WTC11 (cell line): ENCODE measurements at regions not wholly inside any gene's neighbourhood (a gene's known extent, or its start where the extent isn't known, plus 50 kb on each side); places are given as distances from the start of the nearest gene placed in this dataset.

Source experiments
- ATAC-seq: fragments of 200-7000 bp; cut with Tn5 transposase; 2 replicates; pipeline ENCODE4 v1.10.0; 2021; ENCODE audit warnings: mild to moderate bottlenecking, moderate library complexity
- CTCF ChIA-PET: fragments of 300-600 bp; sonication (Branson Sonifier 250); formaldehyde crosslinking; loops from one replicate; lab custom pipeline; 2021; ENCODE audit warnings: antibody characterized with exemption; lab: Charles Lee
- POLR2A ChIA-PET: fragments of 350-600 bp; sonication (Branson Sonifier 250); formaldehyde crosslinking; loops from one replicate; lab custom pipeline; 2021; ENCODE audit warnings: antibody characterized with exemption; lab: Charles Lee
- DNase-seq: peaks from one replicate; pipeline ENCODE4 v3.0.0; 2021; ENCODE audit warnings: low spot score
- H3K27ac Mint-ChIP-seq: 2 replicates; pipeline ENCODE4 v1.8.0; 2021; ENCODE audit warnings: mixed read lengths
- H3K27me3 Mint-ChIP-seq: 2 replicates; pipeline ENCODE4 v1.8.0; 2021; ENCODE audit warnings: low read depth, mild to moderate bottlenecking, moderate library complexity, mixed read lengths
- H3K36me3 Mint-ChIP-seq: 2 replicates; pipeline ENCODE4 v1.8.0; 2021; ENCODE audit warnings: mixed read lengths
- H3K4me1 Mint-ChIP-seq: 2 replicates; pipeline ENCODE4 v1.8.0; 2022; ENCODE audit warnings: mixed read lengths
- H3K4me3 Mint-ChIP-seq: 2 replicates; pipeline ENCODE4 v1.8.0; 2021; ENCODE audit warnings: mild to moderate bottlenecking, moderate library complexity, mixed read lengths
- H3K9me3 Mint-ChIP-seq: 2 replicates; pipeline ENCODE4 v1.8.0; 2021; ENCODE audit warnings: mixed read lengths
- ATF1 ChIP-seq: sonication (generic); formaldehyde crosslinking; IDR thresholded peaks from 2 replicates; pipeline ENCODE4 v1.8.1; 2023; ENCODE audit warnings: mild to moderate bottlenecking, moderate library complexity, missing genetic modification reagents
- ELF4 ChIP-seq: sonication (generic); formaldehyde crosslinking; IDR thresholded peaks from 2 replicates; pipeline ENCODE4 v1.8.1; 2022; ENCODE audit warnings: low read depth, mild to moderate bottlenecking, moderate library complexity, missing genetic modification reagents
- IRF2 ChIP-seq: sonication (generic); formaldehyde crosslinking; IDR thresholded peaks from 2 replicates; pipeline ENCODE4 v1.8.0; 2022; ENCODE audit warnings: low read depth, missing genetic modification reagents, borderline replicate concordance
- JUN ChIP-seq: sonication (generic); formaldehyde crosslinking; IDR thresholded peaks from 2 replicates; pipeline ENCODE4 v1.8.0; 2023; ENCODE audit warnings: mild to moderate bottlenecking, missing genetic modification reagents
- NFATC4 ChIP-seq: fragments of 250-450 bp; sonication (Bioruptor Pico); IDR thresholded peaks from 2 replicates; pipeline ENCODE4 v1.9.0; 2021; ENCODE audit warnings: mild to moderate bottlenecking
- NFYB ChIP-seq: sonication (generic); formaldehyde crosslinking; conservative IDR thresholded peaks from 2 replicates; pipeline ENCODE4 v1.8.0; 2022; ENCODE audit warnings: low read depth, missing genetic modification reagents
- NR1H2 ChIP-seq: sonication (generic); formaldehyde crosslinking; IDR thresholded peaks from 2 replicates; pipeline ENCODE4 v1.9.0; 2021; ENCODE audit warnings: mild to moderate bottlenecking, moderate library complexity, missing genetic modification reagents
- RELA ChIP-seq: sonication (generic); formaldehyde crosslinking; IDR thresholded peaks from 2 replicates; pipeline ENCODE4 v1.8.1; 2022; ENCODE audit warnings: missing genetic modification reagents, mild to moderate bottlenecking, borderline replicate concordance
- TCF7 ChIP-seq: sonication (generic); formaldehyde crosslinking; IDR thresholded peaks from 2 replicates; pipeline ENCODE4 v1.8.0; 2022; ENCODE audit warnings: mild to moderate bottlenecking, low read depth, missing genetic modification reagents, moderate library complexity
- TP53 ChIP-seq: sonication (generic); formaldehyde crosslinking; IDR thresholded peaks from 2 replicates; pipeline ENCODE4 v1.8.1; 2023; ENCODE audit warnings: mild to moderate bottlenecking, missing genetic modification reagents
- ZBTB21 ChIP-seq: sonication (generic); formaldehyde crosslinking; IDR thresholded peaks from 2 replicates; pipeline ENCODE4 v1.8.1; 2023; ENCODE audit warnings: mild to moderate bottlenecking, missing genetic modification reagents, borderline replicate concordance
- ZNF219 ChIP-seq: sonication (generic); formaldehyde crosslinking; IDR thresholded peaks from 2 replicates; pipeline ENCODE4 v1.8.0; 2023; ENCODE audit warnings: missing genetic modification reagents, mild to moderate bottlenecking, borderline replicate concordance
- ZNF396 ChIP-seq: fragments of 250-450 bp; sonication (Bioruptor Pico); IDR thresholded peaks from 2 replicates; pipeline ENCODE4 v1.8.0; 2021; ENCODE audit warnings: mild to moderate bottlenecking, moderate library complexity, borderline replicate concordance
- ZNF416 ChIP-seq: fragments of 250-450 bp; sonication (Bioruptor Pico); IDR thresholded peaks from 2 replicates; pipeline ENCODE4 v1.9.0; 2021; ENCODE audit warnings: mild to moderate bottlenecking, inconsistent platforms
- TF ChIP-seq, protein P1 (sequence below): sonication (generic); formaldehyde crosslinking; IDR thresholded peaks from 2 replicates; pipeline ENCODE4 v1.8.1; 2023; ENCODE audit warnings: mild to moderate bottlenecking, missing genetic modification reagents
- TF ChIP-seq, protein P2 (sequence below): sonication (generic); formaldehyde crosslinking; IDR thresholded peaks from 2 replicates; pipeline ENCODE4 v1.8.0; 2023; ENCODE audit warnings: mild to moderate bottlenecking, missing genetic modification reagents
- TF ChIP-seq, protein P3 (sequence below): sonication (generic); formaldehyde crosslinking; IDR thresholded peaks from 2 replicates; pipeline ENCODE4 v1.8.1; 2022; ENCODE audit warnings: missing genetic modification reagents, borderline replicate concordance

DNA sequence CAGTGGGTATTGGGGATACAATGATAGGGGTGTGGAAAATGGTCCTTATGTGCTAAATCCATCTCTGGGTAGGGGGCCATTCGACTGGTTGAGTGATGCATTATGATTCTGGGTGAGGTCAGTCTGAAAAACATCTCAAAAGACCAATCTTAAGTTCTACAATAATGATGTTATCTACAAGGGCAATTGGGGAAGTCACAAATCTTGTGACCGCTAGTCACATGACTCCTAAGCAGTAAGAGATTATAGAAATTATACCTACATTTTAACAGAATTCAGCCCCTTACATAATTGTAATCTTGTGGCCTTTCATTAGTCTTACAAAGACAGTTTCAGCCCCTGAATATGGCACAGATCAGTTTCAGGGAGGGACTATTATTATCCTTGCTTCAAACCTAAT, 224.7 kb downstream of the PIK3R1 start:
- DNase-seq (no peak), ATAC-seq (no peak)
- ChIA-PET CTCF (no interaction called here), POLR2A (no interaction called here)
- Mint-ChIP-seq H3K4me3 (no peak overlapping the region), H3K4me1 (no peaks in the 10 kb centered on the region), H3K9me3 (peaks cover 5% of the 10 kb centered on the region; the same call in 1 of the 2 replicates), H3K27ac (no peak overlapping the region), H3K36me3 (no peaks in the 10 kb centered on the region), H3K27me3 (no peaks in the 10 kb centered on the region)
- TF ChIP-seq, protein P1, sequence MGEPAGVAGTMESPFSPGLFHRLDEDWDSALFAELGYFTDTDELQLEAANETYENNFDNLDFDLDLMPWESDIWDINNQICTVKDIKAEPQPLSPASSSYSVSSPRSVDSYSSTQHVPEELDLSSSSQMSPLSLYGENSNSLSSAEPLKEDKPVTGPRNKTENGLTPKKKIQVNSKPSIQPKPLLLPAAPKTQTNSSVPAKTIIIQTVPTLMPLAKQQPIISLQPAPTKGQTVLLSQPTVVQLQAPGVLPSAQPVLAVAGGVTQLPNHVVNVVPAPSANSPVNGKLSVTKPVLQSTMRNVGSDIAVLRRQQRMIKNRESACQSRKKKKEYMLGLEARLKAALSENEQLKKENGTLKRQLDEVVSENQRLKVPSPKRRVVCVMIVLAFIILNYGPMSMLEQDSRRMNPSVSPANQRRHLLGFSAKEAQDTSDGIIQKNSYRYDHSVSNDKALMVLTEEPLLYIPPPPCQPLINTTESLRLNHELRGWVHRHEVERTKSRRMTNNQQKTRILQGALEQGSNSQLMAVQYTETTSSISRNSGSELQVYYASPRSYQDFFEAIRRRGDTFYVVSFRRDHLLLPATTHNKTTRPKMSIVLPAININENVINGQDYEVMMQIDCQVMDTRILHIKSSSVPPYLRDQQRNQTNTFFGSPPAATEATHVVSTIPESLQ (CRISPR knock-in tag): no peak
- TF ChIP-seq NFATC4 (CRISPR knock-in tag) (no peak), NR1H2 (CRISPR knock-in tag) (no peak), JUN (CRISPR knock-in tag) (no peak)
- TF ChIP-seq, protein P2, sequence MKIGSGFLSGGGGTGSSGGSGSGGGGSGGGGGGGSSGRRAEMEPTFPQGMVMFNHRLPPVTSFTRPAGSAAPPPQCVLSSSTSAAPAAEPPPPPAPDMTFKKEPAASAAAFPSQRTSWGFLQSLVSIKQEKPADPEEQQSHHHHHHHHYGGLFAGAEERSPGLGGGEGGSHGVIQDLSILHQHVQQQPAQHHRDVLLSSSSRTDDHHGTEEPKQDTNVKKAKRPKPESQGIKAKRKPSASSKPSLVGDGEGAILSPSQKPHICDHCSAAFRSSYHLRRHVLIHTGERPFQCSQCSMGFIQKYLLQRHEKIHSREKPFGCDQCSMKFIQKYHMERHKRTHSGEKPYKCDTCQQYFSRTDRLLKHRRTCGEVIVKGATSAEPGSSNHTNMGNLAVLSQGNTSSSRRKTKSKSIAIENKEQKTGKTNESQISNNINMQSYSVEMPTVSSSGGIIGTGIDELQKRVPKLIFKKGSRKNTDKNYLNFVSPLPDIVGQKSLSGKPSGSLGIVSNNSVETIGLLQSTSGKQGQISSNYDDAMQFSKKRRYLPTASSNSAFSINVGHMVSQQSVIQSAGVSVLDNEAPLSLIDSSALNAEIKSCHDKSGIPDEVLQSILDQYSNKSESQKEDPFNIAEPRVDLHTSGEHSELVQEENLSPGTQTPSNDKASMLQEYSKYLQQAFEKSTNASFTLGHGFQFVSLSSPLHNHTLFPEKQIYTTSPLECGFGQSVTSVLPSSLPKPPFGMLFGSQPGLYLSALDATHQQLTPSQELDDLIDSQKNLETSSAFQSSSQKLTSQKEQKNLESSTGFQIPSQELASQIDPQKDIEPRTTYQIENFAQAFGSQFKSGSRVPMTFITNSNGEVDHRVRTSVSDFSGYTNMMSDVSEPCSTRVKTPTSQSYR: no peak

DNA sequence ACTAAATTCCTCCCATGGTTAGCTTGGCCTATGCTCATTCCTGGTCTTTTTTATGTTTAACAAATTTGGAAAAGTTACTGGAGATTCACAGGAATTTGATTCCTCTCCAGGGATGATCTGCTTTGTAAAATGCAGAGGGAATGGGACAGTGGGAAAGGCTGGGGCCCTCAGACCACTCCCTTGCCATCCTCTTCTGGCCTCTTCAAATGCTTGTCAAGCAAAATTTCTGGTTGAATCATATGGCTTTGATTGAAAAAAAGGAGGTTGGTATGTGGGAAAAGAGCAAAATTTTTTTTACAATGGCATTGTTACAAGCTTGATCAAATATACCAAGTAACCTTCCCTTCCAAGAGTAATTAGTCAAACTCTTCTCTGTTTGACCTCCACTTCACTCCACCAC, 225.1 kb downstream of the PIK3R1 start:
- POLR2A ChIA-PET: no interaction called here
- TF ChIP-seq ZBTB21 (CRISPR knock-in tag) (no peak), RELA (CRISPR knock-in tag) (no peak), TP53 (CRISPR knock-in tag) (no peak), ZNF416 (no peak), NFYB (CRISPR knock-in tag) (no peak), ZNF396 (no peak), TCF7 (no peak), IRF2 (CRISPR knock-in tag) (no peak), ATF1 (CRISPR knock-in tag) (no peak), JUN (CRISPR knock-in tag) (no peak), ZNF219 (CRISPR knock-in tag) (no peak), ELF4 (CRISPR knock-in tag) (no peak)
- TF ChIP-seq, protein P1 (CRISPR knock-in tag): no peak
- TF ChIP-seq, protein P3, sequence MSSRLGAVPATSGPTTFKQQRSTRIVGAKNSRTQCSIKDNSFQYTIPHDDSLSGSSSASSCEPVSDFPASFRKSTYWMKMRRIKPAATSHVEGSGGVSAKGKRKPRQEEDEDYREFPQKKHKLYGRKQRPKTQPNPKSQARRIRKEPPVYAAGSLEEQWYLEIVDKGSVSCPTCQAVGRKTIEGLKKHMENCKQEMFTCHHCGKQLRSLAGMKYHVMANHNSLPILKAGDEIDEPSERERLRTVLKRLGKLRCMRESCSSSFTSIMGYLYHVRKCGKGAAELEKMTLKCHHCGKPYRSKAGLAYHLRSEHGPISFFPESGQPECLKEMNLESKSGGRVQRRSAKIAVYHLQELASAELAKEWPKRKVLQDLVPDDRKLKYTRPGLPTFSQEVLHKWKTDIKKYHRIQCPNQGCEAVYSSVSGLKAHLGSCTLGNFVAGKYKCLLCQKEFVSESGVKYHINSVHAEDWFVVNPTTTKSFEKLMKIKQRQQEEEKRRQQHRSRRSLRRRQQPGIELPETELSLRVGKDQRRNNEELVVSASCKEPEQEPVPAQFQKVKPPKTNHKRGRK: no peak
- no peak overlapping the region for H3K27ac Mint-ChIP-seq
- DNase-seq (no peak), ATAC-seq (no peak)
- peaks cover 5% of the 10 kb centered on the region; the same call in 1 of the 2 replicates for H3K9me3 Mint-ChIP-seq
- no peak overlapping the region for H3K4me3 Mint-ChIP-seq
- CTCF ChIA-PET: no interaction called here
- no peaks in the 10 kb centered on the region for H3K36me3 Mint-ChIP-seq
- H3K27me3 Mint-ChIP-seq: no peaks in the 10 kb centered on the region
- H3K4me1 Mint-ChIP-seq: peaks cover 4% of the 10 kb centered on the region
